Effector CD4-positive, alpha-beta T cell (primary cell): ENCODE measurements at regions not wholly inside any gene's neighbourhood (a gene's known extent, or its start where the extent isn't known, plus 50 kb on each side); places are given as distances from the start of the nearest gene placed in this dataset.
"Not testable (repeated sequence)": the region's sequence is repeated elsewhere in the genome, so short reads cannot be mapped to it uniquely, and the experiment has no call there.

Source experiments
- DNase-seq: peaks from one replicate; pipeline ENCODE4 v3.0.0-alpha.2; 2020

DNA sequence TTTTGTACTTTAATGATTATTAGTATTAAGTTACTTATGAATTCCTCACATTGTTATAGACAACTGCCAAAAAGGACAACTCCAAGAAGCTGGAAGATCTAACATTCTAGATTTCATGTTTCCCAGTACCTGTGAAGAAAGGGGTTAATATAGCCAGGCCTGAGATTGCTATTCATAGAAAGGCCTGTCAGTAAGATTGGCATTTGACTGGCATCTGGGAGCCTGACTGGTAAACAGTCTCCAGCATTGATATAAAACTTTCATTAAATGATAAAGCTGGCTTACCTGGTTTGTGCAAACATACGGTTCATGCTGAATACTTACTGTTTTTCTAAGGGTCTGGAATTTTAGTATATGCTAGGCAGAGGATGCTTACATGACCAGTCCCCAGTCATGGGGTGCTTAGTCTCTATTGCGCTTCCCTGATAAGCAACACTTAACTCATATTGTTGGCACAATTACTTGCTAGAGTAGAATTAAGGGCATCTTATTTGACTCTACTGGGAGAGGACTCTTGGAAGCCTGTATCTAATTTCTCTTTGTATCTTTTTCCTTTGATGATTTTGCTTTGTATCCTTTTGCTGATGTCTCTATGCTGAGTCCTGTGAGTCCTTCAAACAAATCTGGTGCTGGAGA is 340.4 kb upstream of the SEMA6A start:
- DNase-seq: no peak

DNA sequence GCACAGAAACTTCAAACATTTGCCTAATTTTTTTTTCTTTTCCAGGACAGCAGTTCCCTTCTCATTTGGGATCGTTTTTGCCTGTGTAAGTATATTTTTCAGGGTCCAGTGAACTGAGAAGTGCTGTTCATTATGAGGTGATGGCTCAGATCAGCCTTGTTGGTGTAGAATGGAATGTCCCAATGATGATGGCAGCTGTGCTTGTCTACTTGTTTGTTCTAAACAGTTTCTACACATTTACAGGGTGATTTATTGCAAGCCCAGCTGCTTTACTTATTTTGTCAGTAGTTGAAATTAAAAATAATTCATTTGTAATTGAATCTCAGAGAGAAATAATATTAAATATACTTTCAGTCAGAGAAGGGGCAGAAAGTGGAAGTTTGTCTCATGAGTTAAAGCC is 337.6 kb upstream of the SEMA6A start:
- DNase-seq: no peak

- no peak for DNase-seq
Observed at GRCh38 chr5:116911074-116911473, 336.5 kb upstream of the SEMA6A start.

- DNase-seq: no peak
Observed at GRCh38 chr5:116908537-116908936, 333.9 kb upstream of the SEMA6A start.

- no peak for DNase-seq
Observed at GRCh38 chr5:116905885-116906284, 331.3 kb upstream of the SEMA6A start.

DNA sequence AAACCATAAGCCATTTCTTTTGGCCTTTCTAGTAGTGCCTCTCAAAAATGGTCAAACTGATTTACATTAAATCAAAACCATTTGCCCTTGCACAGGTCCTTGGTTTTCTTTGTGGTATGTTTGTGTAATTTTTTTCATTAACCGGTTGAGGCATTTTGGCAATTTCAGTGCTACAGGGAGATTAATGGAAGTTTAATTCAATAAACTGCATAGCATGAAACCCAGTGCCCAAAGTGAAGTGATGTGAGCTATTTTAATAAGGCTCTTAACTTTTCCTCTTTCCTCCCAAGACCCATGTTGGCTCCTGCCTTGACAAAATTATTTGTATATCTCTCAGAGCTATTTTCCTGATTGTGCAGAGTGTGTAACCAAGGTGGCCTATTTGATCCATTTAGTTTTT is 326.2 kb upstream of the SEMA6A start:
- DNase-seq: no peak

- no peak for DNase-seq
Observed at GRCh38 chr5:116898917-116899316, 324.3 kb upstream of the SEMA6A start.

GRCh38 chr5:116897291-116897690 is 322.7 kb upstream of the SEMA6A start:
- DNase-seq: no peak

DNA sequence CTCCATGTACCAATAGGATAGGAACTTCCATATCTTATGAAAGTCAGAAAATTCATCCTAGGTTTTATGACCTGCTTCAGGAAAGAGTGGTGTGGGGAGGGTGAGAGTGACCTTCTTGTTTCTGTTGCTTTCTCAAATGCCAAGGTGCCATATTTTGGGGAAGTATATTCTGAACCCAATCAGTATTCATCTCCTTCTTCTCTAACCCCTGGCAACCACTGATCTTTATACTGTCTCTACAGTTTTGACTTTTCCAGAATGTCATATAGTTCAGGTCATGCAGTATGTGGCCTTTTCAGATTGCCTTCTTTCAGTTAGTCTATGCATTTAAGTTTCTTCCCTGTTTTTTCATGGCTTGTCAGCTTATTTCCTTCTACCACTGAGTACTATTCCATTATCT is 321.4 kb upstream of the SEMA6A start:
- DNase-seq: no peak

GRCh38 chr5:116892993-116893392 is 318.4 kb upstream of the SEMA6A start:
- DNase-seq: no peak

DNA sequence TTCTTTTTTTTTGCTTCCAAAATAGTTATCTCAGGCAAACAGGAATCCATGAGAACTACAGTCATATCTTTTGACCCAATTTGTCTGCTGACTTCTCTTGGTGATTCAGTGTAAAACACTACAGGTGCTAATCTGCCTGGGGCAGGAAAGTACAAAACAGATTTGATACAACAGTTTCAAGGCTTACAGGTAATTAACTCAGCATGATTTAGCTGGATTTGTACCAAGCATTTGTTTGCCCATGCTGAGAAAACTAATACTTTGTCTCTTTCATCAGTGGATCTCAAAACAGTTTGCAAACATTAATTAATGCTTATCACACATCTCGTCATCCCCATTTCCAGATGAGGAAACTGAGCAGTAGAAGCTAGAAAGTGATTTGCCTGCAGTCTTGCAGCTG is 312.5 kb upstream of the SEMA6A start:
- no peak for DNase-seq

DNA sequence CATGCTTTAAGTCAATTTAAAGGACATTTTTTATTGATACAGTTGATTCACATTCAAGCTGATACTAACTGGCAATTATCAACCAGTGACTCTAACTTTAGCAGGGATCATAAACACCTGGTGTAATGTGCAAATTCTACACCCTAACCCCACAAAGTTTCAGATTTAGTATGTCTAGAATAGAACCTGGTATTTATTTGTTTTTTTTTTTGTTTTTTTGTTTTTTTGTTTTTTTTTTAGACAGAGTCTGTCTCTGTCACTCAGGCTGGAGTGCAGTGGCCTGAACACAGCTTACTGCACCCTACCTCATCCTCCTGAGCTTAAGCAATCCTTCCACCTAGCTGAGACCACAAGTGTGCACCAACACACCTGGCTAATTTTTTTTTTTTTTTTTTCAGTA is 311.2 kb upstream of the SEMA6A start:
- DNase-seq: no peak

GRCh38 chr5:116883875-116884274 is 309.3 kb upstream of the SEMA6A start:
- no peak for DNase-seq

DNA sequence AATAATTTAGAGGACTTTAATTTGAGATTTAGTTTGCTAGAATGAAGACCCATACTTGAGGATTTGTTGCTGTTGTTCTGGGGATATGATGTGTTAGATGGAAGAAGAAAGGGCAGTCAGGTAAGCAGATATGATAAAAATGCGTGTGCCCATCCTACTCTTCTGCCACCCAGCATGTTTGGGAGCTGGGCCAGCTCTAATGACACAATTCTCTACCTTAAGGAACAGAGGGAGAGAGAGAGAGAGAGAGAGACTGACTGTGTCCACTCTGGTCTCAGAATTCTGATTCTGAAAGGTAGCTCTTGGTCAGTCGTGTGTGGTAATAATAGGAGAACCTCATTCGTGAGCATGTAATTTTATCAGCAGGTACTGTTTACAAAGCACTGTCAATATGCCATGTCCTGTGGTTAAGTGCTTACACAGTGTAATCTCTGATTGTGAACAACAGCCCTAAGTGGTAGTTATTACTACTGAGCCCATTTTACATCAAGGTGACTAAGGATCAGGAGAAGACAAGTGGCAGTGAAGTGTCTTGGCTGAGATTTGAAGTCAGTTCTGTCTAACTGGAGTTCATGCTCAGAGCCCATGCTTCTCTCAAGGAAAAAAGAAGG is 307.4 kb upstream of the SEMA6A start:
- DNase-seq: no peak

GRCh38 chr5:116880601-116881000 is 306.0 kb upstream of the SEMA6A start:
- no peak for DNase-seq

DNA sequence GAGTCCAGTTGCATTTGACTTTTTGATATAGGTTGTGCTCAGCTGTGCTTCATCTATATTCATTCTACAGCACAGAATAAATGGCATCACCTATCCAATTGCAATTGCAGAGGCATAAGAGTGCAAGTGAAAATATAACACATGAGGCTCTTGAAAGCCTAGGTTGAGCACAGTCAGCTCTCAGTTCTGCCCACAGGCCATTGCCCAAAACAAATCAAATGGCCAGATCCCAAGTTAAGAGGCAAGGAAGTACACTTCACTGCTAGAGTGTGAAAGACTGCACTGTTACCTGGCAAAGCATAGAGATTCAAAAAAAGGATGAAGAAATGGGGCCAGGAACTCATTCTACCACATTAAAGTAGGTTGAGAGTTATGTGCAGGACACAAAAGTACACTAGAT is 305.5 kb upstream of the SEMA6A start:
- no peak for DNase-seq

DNA sequence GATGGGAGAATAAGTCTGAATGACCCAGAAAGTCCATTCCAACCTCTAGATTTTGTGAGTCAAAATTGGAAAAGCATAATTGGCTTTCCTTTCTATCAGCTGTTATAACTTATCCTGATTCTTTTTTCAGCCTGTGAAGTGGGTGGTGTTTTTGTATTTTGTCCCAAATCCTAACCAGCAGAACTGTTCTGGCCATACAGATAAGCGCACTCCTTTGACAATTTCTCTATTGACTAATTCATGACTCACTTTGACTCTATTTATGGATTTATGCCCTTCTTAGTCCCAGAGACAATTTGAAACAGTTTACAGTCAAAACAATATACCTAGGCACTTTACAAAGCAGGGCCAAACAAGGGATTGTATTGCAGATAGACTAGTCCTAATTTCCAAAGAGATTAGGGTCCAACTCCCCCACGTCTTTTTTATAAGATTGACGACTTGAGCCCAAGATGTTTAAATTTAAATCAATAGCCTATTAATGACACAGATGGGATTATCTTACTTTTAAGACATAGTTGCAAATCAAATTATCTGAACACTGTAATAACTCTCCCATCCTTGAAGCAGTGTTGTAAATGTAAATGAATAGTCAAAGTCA is 301.7 kb upstream of the SEMA6A start:
- no peak for DNase-seq

DNA sequence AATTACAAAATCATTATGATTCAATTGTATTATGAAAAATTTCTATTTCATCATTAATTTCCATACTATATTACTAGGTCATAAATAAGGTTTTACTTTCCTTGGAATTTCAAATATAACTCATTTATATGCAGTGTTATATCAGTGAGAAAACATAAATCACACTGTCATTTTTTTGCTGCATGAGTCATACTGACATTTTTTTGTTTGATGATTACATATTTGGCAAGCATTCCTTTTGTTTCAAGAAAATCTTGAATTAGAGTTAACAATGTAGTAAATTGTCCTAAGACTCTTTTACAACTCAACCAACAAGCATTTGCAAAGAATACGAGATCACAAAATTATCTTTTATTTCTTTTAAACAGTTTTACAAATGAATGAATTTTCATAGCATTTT is 298.4 kb upstream of the SEMA6A start:
- no peak for DNase-seq

- no peak for DNase-seq
Observed at GRCh38 chr5:116872486-116872885, 297.9 kb upstream of the SEMA6A start.

GRCh38 chr5:116867825-116868224 is 293.2 kb upstream of the SEMA6A start:
- DNase-seq: not testable (repeated sequence)

DNA sequence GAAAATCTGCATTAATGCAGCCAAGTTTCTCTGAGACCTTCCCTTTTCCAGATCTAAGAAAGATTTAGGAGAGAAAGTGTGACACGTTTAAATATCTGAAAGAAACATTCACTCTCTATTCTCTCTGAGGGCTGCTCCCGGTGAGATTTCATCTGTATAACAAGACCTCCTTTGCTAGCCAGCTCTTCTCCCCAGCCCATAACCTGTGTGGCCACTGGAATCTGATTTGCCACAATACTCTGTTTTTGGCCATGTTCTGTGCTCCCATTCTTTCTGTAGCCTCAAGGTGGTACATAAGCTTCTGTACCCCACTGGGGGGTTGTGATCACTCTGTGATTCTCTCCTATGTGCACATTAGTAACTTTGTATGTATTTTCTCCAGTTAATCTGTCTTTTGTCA is 291.0 kb upstream of the SEMA6A start:
- no peak for DNase-seq

DNA sequence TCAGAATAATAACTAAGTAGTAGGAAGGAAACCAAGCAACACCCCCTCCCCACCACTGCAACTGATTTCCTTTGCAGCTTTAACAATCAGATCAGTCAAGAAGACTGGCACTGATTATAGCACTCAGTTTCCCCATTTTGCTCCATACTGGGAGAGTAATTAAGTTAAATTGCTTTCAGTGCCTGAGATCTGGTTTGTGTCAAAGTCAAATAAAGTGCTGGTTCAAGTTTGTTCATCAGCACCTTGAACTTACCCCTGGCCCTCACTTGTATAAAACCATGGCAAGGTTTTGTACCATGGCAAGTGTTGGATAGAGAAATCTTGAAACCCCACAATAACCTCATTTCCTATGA is 290.2 kb upstream of the SEMA6A start:
- no peak for DNase-seq

- no peak for DNase-seq
Observed at GRCh38 chr5:116864157-116864837, 289.7 kb upstream of the SEMA6A start.
